ENCODE measurements at regions not wholly inside any gene's neighbourhood (a gene's known extent, or its start where the extent isn't known, plus 50 kb on each side); places are given as distances from the start of the nearest gene placed in this dataset.
"Not testable (repeated sequence)": the region's sequence is repeated elsewhere in the genome, so short reads cannot be mapped to it uniquely, and the experiment has no call there.

- Mint-ChIP-seq H3K4me1 (peaks cover 0 to 3% (median 0%) of the 10 kb centered on the region in 3 donors), H3K36me3 (no peaks in the 10 kb centered on the region), H3K9me3 (peaks cover 0 to 5% (median 0%) of the 10 kb centered on the region in 3 donors), H3K4me3 (no peak overlapping the region), H3K27me3 (peaks cover 2% of the 10 kb centered on the region), H3K27ac (no peak overlapping the region)
These were observed 99.6 kb upstream of the UBE2E1 start for GRCh38 chr3:23706111-23706510.

GRCh38 chr3:23709987-23710386 lies 95.8 kb upstream of the UBE2E1 start:
- H3K4me3 Mint-ChIP-seq: no peak overlapping the region
- H3K4me1 Mint-ChIP-seq: peaks cover 5 to 18% (median 10%) of the 10 kb centered on the region in 3 donors
- no peaks in the 10 kb centered on the region for H3K36me3 Mint-ChIP-seq
- no peak overlapping the region for H3K27ac Mint-ChIP-seq
- H3K9me3 Mint-ChIP-seq: peaks cover 0 to 5% (median 0%) of the 10 kb centered on the region in 3 donors
- peaks cover 3% of the 10 kb centered on the region for H3K27me3 Mint-ChIP-seq

GRCh38 chr3:23710555-23710954 lies 95.2 kb upstream of the UBE2E1 start:
- Mint-ChIP-seq H3K4me3 (no peak overlapping the region), H3K9me3 (peaks cover 0 to 4% (median 1%) of the 10 kb centered on the region in 3 donors), H3K27me3 (peaks cover 3% of the 10 kb centered on the region), H3K4me1 (peaks cover 5 to 18% (median 10%) of the 10 kb centered on the region in 3 donors), H3K36me3 (no peaks in the 10 kb centered on the region), H3K27ac (no peak overlapping the region)

- peaks cover 2% of the 10 kb centered on the region for H3K27me3 Mint-ChIP-seq
- H3K9me3 Mint-ChIP-seq: peaks cover 0 to 4% (median 2%) of the 10 kb centered on the region in 3 donors
- no peak overlapping the region for H3K27ac Mint-ChIP-seq
- H3K4me3 Mint-ChIP-seq: peak overlapping the region in 3 of 4 donors; percentile 56 to 85 (median 81)
- H3K36me3 Mint-ChIP-seq: no peaks in the 10 kb centered on the region
- peaks cover 10 to 19% (median 11%) of the 10 kb centered on the region in 3 donors for H3K4me1 Mint-ChIP-seq
These were observed 93.8 kb upstream of the UBE2E1 start for GRCh38 chr3:23711916-23712494.

- Mint-ChIP-seq H3K27me3 (peaks cover 2% of the 10 kb centered on the region), H3K36me3 (no peaks in the 10 kb centered on the region), H3K4me1 (peaks cover 10 to 19% (median 11%) of the 10 kb centered on the region in 3 donors), H3K4me3 (peak overlapping the region in 3 of 4 donors; percentile 42 to 81 (median 56)), H3K9me3 (peaks cover 0 to 4% (median 2%) of the 10 kb centered on the region in 3 donors), H3K27ac (no peak overlapping the region)
These were observed 92.8 kb upstream of the UBE2E1 start for GRCh38 chr3:23712656-23713559.

GRCh38 chr3:23713641-23714040 lies 92.1 kb upstream of the UBE2E1 start:
- peaks cover 2% of the 10 kb centered on the region for H3K27me3 Mint-ChIP-seq
- H3K4me3 Mint-ChIP-seq: no peak overlapping the region
- peaks cover 10 to 19% (median 11%) of the 10 kb centered on the region in 3 donors for H3K4me1 Mint-ChIP-seq
- H3K9me3 Mint-ChIP-seq: peaks cover 0 to 4% (median 2%) of the 10 kb centered on the region in 3 donors
- H3K36me3 Mint-ChIP-seq: peaks cover 2% of the 10 kb centered on the region
- no peak overlapping the region for H3K27ac Mint-ChIP-seq

GRCh38 chr3:23720059-23720458 lies 85.7 kb upstream of the UBE2E1 start:
- Mint-ChIP-seq H3K27me3 (no peaks in the 10 kb centered on the region), H3K9me3 (peaks cover 0 to 6% (median 4%) of the 10 kb centered on the region in 3 donors), H3K27ac (no peak overlapping the region), H3K36me3 (peaks cover 2% of the 10 kb centered on the region), H3K4me3 (no peak overlapping the region), H3K4me1 (peaks cover 6 to 10% (median 8%) of the 10 kb centered on the region in 3 donors)

- Mint-ChIP-seq H3K27me3 (no peaks in the 10 kb centered on the region), H3K4me3 (no peak overlapping the region), H3K36me3 (peaks cover 2% of the 10 kb centered on the region), H3K27ac (no peak overlapping the region), H3K9me3 (peaks cover 0 to 4% (median 0%) of the 10 kb centered on the region in 3 donors), H3K4me1 (peaks cover 6 to 10% (median 8%) of the 10 kb centered on the region in 3 donors)
These were observed 84.9 kb upstream of the UBE2E1 start for GRCh38 chr3:23720885-23721284.

DNA sequence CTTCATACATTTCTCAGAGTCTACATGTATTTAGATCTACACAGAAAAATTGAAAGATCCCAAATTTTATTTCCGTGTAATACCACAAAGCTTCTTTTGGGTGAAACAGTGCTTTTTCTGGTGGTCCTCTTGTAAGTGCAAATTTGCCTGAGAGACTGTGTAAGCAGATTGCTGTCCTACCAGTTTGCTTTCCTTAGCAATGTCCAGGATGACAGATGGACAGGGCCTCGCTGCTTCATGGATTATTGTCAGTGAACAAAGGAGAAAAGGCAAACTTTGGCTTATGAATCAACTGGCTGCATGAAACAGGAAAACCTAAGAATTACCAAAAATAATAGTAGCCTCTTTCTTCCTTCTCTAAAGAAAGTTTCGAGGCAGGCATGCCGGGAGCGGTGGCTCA lies 82.6 kb upstream of the UBE2E1 start:
- H3K27ac Mint-ChIP-seq: no peak overlapping the region
- H3K27me3 Mint-ChIP-seq: no peaks in the 10 kb centered on the region
- peaks cover 2% of the 10 kb centered on the region for H3K36me3 Mint-ChIP-seq
- peaks cover 3 to 12% (median 6%) of the 10 kb centered on the region in 3 donors for H3K4me1 Mint-ChIP-seq
- H3K9me3 Mint-ChIP-seq: peaks cover 0 to 4% (median 0%) of the 10 kb centered on the region in 3 donors
- peak overlapping the region in 1 of 4 donors; percentile 28 for H3K4me3 Mint-ChIP-seq

- peaks cover 0 to 4% (median 0%) of the 10 kb centered on the region in 3 donors for H3K9me3 Mint-ChIP-seq
- no peak overlapping the region for H3K27ac Mint-ChIP-seq
- peaks cover 3 to 12% (median 6%) of the 10 kb centered on the region in 3 donors for H3K4me1 Mint-ChIP-seq
These were observed 81.8 kb upstream of the UBE2E1 start for GRCh38 chr3:23723930-23724329.

DNA sequence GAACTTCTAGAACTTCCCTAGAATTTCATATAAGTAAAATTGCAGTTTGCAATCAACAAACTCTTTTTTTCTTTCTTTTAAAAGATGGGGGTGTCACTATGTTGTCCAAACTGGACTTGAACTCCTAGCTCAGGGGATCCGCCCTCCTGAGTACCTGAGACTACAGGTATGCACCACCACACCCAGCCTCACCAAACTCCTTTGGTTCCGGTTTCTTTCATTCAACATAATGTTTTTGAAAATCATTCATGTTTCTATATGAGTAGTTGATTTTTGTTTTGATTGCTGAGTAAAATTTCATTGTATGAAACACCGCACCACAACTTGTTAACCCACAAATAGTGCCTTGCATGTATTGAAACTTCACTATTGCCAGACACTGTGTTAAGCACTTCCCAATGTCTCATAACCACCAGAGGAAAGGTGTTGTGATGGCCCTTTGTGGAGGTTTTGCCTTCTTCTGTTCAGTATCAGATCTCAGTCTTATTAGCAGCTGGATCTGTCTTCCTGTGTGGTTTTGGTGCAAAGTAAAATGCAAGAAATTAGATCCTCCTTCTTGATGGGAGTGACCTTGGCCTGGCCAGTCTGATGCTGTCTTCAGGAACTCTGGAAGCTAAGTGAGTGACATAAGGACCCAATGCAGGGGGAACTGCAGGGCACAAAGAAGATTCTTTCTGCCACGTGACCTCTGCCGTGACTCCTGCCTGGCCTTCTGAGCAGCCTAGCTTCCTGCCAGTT lies 78.8 kb upstream of the UBE2E1 start:
- no peaks in the 10 kb centered on the region for H3K27me3 Mint-ChIP-seq
- no peaks in the 10 kb centered on the region for H3K36me3 Mint-ChIP-seq
- H3K4me1 Mint-ChIP-seq: peaks cover 3 to 12% (median 6%) of the 10 kb centered on the region in 3 donors
- peak overlapping the region in 1 of 4 donors; percentile 10 for H3K4me3 Mint-ChIP-seq
- H3K9me3 Mint-ChIP-seq: peaks cover 0 to 4% (median 0%) of the 10 kb centered on the region in 3 donors
- no peak overlapping the region for H3K27ac Mint-ChIP-seq

More at GRCh38 chr3:23723930-23724329, 81.8 kb upstream of the UBE2E1 start:
- no peak overlapping the region for H3K4me3 Mint-ChIP-seq
- H3K36me3 Mint-ChIP-seq: no peaks in the 10 kb centered on the region
- no peaks in the 10 kb centered on the region for H3K27me3 Mint-ChIP-seq

DNA sequence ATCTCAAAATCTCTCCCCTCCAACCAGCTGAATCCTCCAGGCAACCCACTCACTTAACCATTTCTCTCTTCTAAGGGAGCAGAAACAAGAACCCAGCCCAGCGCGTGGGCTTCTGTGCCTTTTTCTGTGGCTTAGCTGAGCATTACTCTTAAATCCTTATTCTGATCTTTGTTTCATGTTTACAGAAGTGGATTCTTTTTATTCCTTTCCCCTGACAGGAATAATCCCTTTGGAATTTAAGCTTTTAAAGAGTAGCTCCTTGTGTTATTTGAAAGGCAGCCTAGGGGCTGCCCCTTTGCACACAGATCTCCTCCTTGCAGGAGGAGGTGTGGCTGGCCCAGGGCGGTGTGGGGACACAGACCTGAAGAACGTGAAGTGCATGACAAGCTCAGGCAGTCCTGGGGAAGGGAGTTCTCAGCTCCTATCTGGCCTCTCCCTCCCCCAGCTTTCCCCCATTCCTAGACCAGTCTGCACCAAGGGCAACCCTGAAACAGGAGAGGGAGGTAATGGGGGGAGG lies 77.1 kb upstream of the UBE2E1 start:
- Mint-ChIP-seq H3K27me3 (no peaks in the 10 kb centered on the region), H3K36me3 (no peaks in the 10 kb centered on the region), H3K9me3 (peaks cover 0 to 3% (median 0%) of the 10 kb centered on the region in 3 donors), H3K27ac (no peak overlapping the region), H3K4me1 (peaks cover 3 to 12% (median 6%) of the 10 kb centered on the region in 3 donors), H3K4me3 (no peak overlapping the region)

GRCh38 chr3:23729362-23729761 lies 76.4 kb upstream of the UBE2E1 start:
- not testable (repeated sequence) for H3K4me3 Mint-ChIP-seq, H3K4me1 Mint-ChIP-seq, H3K27ac Mint-ChIP-seq, H3K9me3 Mint-ChIP-seq, H3K27me3 Mint-ChIP-seq, H3K36me3 Mint-ChIP-seq

DNA sequence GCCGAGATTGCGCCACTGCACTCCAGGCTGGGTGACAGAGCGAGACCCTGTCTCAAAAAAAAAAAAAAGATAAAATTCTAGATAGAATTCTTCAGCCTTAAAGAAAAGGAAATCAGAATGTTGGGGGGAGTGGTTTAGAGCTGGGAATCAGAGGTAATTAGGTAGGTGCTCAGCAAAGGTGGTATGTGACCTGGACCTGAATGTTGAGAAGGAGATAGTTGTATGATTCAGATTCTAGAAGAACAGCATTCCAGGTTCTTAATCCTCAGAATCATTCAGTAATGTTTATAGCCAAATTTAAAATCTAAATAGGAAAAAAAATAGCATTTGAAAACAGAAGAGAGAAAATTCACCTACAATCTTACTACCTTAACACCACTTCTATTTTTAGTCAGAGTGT lies 71.3 kb upstream of the UBE2E1 start:
- Mint-ChIP-seq H3K9me3 (peaks cover 0 to 3% (median 0%) of the 10 kb centered on the region in 3 donors), H3K36me3 (peaks cover 3% of the 10 kb centered on the region), H3K27me3 (no peaks in the 10 kb centered on the region), H3K4me3 (no peak overlapping the region), H3K4me1 (peaks cover 0 to 3% (median 0%) of the 10 kb centered on the region in 3 donors), H3K27ac (no peak overlapping the region)

All from IgD-negative memory B cell (primary cell).